C4-2B (cell line): ENCODE measurements at regions not wholly inside any gene's neighbourhood (a gene's known extent, or its start where the extent isn't known, plus 50 kb on each side); places are given as distances from the start of the nearest gene placed in this dataset.

Experiments
- CTCF ChIP-seq: fragments of 450-650 bp; conservative IDR thresholded peaks from 2 replicates; pipeline ENCODE4 v1.5.1; 2017; ENCODE audit warnings: mild to moderate bottlenecking
- ZFX ChIP-seq: fragments of 450-650 bp; IDR thresholded peaks from 2 replicates; pipeline ENCODE4 v1.6.1; 2017

GRCh38 chr9:103990311-103990710 lies 103.8 kb upstream of the SMC2 start:
- TF ChIP-seq CTCF = no peak
- TF ChIP-seq ZFX = no peak
